Body of pancreas (tissue), 4 donors: ENCODE measurements at regions not wholly inside any gene's neighbourhood (a gene's known extent, or its start where the extent isn't known, plus 50 kb on each side); places are given as distances from the start of the nearest gene placed in this dataset.

Experiments
- POLR2A ChIP-seq, 3 donors: fragments of 450-650 bp; IDR thresholded peaks; one replicate each; pipeline ENCODE4 v1.6.1; 2016; ENCODE audit warnings: antibody characterized with exemption in 3 of 3, mild to moderate bottlenecking in 2 of 3
- TF ChIP-seq, protein P1 (sequence below), 7 experiments: fragments of 450-650 bp in 4 of 7; fragments of 200-600 bp in 3 of 7; sonication (generic) in 3 of 7; IDR thresholded peaks; one replicate each; pipeline ENCODE4 v1.5.1; 2016 to 2019; ENCODE audit warnings: antibody characterized with exemption in 7 of 7

DNA sequence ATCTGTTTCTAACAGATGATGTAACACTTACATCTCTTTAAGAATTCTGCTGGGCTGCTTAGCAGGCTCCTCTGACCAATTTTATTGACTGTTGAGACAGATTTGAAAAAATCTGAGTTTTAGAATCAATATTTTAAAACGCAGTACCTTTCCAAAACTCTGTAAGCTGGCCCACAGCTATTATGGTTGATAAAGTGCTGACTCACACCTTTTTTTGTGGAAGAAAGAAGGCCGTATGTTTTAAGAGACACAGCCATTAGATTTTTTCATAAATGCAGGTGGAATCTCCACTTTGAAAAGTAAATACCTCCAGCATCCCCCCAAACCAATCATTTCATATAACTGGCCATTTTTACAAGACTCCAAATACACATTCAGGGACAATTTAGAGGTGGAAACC is 82.2 kb downstream of the TBXT start:
- TF ChIP-seq, protein P1, sequence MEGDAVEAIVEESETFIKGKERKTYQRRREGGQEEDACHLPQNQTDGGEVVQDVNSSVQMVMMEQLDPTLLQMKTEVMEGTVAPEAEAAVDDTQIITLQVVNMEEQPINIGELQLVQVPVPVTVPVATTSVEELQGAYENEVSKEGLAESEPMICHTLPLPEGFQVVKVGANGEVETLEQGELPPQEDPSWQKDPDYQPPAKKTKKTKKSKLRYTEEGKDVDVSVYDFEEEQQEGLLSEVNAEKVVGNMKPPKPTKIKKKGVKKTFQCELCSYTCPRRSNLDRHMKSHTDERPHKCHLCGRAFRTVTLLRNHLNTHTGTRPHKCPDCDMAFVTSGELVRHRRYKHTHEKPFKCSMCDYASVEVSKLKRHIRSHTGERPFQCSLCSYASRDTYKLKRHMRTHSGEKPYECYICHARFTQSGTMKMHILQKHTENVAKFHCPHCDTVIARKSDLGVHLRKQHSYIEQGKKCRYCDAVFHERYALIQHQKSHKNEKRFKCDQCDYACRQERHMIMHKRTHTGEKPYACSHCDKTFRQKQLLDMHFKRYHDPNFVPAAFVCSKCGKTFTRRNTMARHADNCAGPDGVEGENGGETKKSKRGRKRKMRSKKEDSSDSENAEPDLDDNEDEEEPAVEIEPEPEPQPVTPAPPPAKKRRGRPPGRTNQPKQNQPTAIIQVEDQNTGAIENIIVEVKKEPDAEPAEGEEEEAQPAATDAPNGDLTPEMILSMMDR (IDR thresholded peaks at IDR 0.05), result no peak
- no peak for TF ChIP-seq POLR2A (IDR thresholded peaks at IDR 0.05)
